ENCODE measurements at regions not wholly inside any gene's neighbourhood (a gene's known extent, or its start where the extent isn't known, plus 50 kb on each side); places are given as distances from the start of the nearest gene placed in this dataset.
A peak's percentile ranks its signal among the peaks of the same experiment; 100 is the strongest.

GRCh38 chr9:108142504-108143201 lies 653.1 kb upstream of the KLF4 start:
- H2BK15ac ChIP-seq (ENCODE audit: low read depth, poor library complexity, severe bottlenecking) = no peak overlapping the region
- H3K9me3 ChIP-seq (ENCODE audit: control insufficient read depth, low read length) = no peaks in the 10 kb centered on the region
- no peaks in the 10 kb centered on the region for H3K27me3 ChIP-seq (ENCODE audit: control insufficient read depth in 1 of 2, insufficient read depth in 1 of 2, low read length in 2 of 2)
- peak; percentile 69 for DNase-seq
- no peaks in the 10 kb centered on the region for H3K36me3 ChIP-seq (ENCODE audit: control insufficient read depth in 1 of 2, insufficient read depth in 2 of 2, low read depth in 1 of 2, low read length in 2 of 2)
- H3K27ac ChIP-seq (ENCODE audit: low read length, poor library complexity, severe bottlenecking) = no peak overlapping the region
- H2BK5ac ChIP-seq (ENCODE audit: low read depth, low read length, poor library complexity, severe bottlenecking) = no peak overlapping the region
- H3K4me2 ChIP-seq (ENCODE audit: low read length, poor library complexity, severe bottlenecking) = no peak overlapping the region
- peak overlapping the region in 1 of 2 experiments; percentile 55 for H3K18ac ChIP-seq (ENCODE audit: low read depth in 1 of 2, low read length in 2 of 2)
- no peak overlapping the region for H3K14ac ChIP-seq (ENCODE audit: low read length in 2 of 2)
- peak overlapping the region; percentile 72 for H3K9ac ChIP-seq (ENCODE audit: low read length)
- H3K23ac ChIP-seq (ENCODE audit: low read length in 2 of 2) = peak overlapping the region in 1 of 2 experiments; percentile 14
- H2BK120ac ChIP-seq (ENCODE audit: low read depth, low read length) = no peak overlapping the region
- peak overlapping the region; percentile 51 for H4K8ac ChIP-seq (ENCODE audit: low read length)
- H2AFZ ChIP-seq (ENCODE audit: low read depth, low read length) = peak overlapping the region; percentile 5
- H3K79me1 ChIP-seq (replicated peaks; ENCODE audit: low read length, poor library complexity, severe bottlenecking) = no peaks in the 10 kb centered on the region
- WGBS = 50% methylated on average over 10 of the region's 10 CpGs
- no peak overlapping the region for H2AK5ac ChIP-seq (ENCODE audit: low read length, severe bottlenecking)
- peaks cover 4% of the 10 kb centered on the region for H3K4me1 ChIP-seq (ENCODE audit: control insufficient read depth, insufficient read depth, low read depth, low read length)
- H4K91ac ChIP-seq (ENCODE audit: low read length) = no peak overlapping the region
- peak overlapping the region in 1 of 2 experiments; percentile 49 for H2BK12ac ChIP-seq (ENCODE audit: low read length in 2 of 2)
- no peak overlapping the region for H3K4ac ChIP-seq (ENCODE audit: low read depth in 1 of 2, low read length in 2 of 2)
- H3K4me3 ChIP-seq (ENCODE audit: insufficient read depth in 1 of 2, low read depth in 1 of 2, low read length in 2 of 2) = peak overlapping the region in 1 of 2 experiments; percentile 36

- Histone ChIP-seq H2BK120ac (ENCODE audit: low read depth, low read length) (no peak overlapping the region), H3K79me1 (replicated peaks; ENCODE audit: low read length, poor library complexity, severe bottlenecking) (no peaks in the 10 kb centered on the region), H3K36me3 (ENCODE audit: control insufficient read depth in 1 of 2, insufficient read depth in 2 of 2, low read depth in 1 of 2, low read length in 2 of 2) (no peaks in the 10 kb centered on the region), H3K18ac (ENCODE audit: low read depth in 1 of 2, low read length in 2 of 2) (peak overlapping the region in 1 of 2 experiments; percentile 82), H3K27ac (ENCODE audit: low read length, poor library complexity, severe bottlenecking) (no peak overlapping the region), H2BK12ac (ENCODE audit: low read length in 2 of 2) (no peak overlapping the region), H3K14ac (ENCODE audit: low read length in 2 of 2) (peak overlapping the region in 1 of 2 experiments; percentile 38), H3K4me2 (ENCODE audit: low read length, poor library complexity, severe bottlenecking) (no peak overlapping the region), H3K4me1 (ENCODE audit: control insufficient read depth, insufficient read depth, low read depth, low read length) (peaks cover 4% of the 10 kb centered on the region), H2AFZ (ENCODE audit: low read depth, low read length) (no peak overlapping the region), H2BK5ac (ENCODE audit: low read depth, low read length, poor library complexity, severe bottlenecking) (no peak overlapping the region), H2AK5ac (ENCODE audit: low read length, severe bottlenecking) (no peak overlapping the region), H3K27me3 (ENCODE audit: control insufficient read depth in 1 of 2, insufficient read depth in 1 of 2, low read length in 2 of 2) (no peaks in the 10 kb centered on the region), H3K4ac (ENCODE audit: low read depth in 1 of 2, low read length in 2 of 2) (no peak overlapping the region), H2BK15ac (ENCODE audit: low read depth, poor library complexity, severe bottlenecking) (no peak overlapping the region), H3K23ac (ENCODE audit: low read length in 2 of 2) (no peak overlapping the region), H4K8ac (ENCODE audit: low read length) (no peak overlapping the region), H3K4me3 (ENCODE audit: insufficient read depth in 1 of 2, low read depth in 1 of 2, low read length in 2 of 2) (no peak overlapping the region), H3K9me3 (ENCODE audit: control insufficient read depth, low read length) (no peaks in the 10 kb centered on the region), H3K9ac (ENCODE audit: low read length) (peak overlapping the region; percentile 72), H4K91ac (ENCODE audit: low read length) (no peak overlapping the region)
- WGBS = 95% methylated on average over 2 of the region's 2 CpGs
- peak; percentile 3 for DNase-seq
Measured at GRCh38 chr9:108142142-108142503, 652.6 kb upstream of the KLF4 start.

- no peaks in the 10 kb centered on the region for H3K36me3 ChIP-seq (ENCODE audit: control insufficient read depth in 1 of 2, insufficient read depth in 2 of 2, low read depth in 1 of 2, low read length in 2 of 2)
- no peaks in the 10 kb centered on the region for H3K27me3 ChIP-seq (ENCODE audit: control insufficient read depth in 1 of 2, insufficient read depth in 1 of 2, low read length in 2 of 2)
- H3K4me1 ChIP-seq (ENCODE audit: control insufficient read depth, insufficient read depth, low read depth, low read length) = peaks cover 4% of the 10 kb centered on the region
- no peak overlapping the region for H4K91ac ChIP-seq (ENCODE audit: low read length)
- 95% methylated on average over 1 of the region's 2 CpGs for WGBS
- no peak overlapping the region for H3K18ac ChIP-seq (ENCODE audit: low read depth in 1 of 2, low read length in 2 of 2)
- no peak overlapping the region for H3K14ac ChIP-seq (ENCODE audit: low read length in 2 of 2)
- H3K4ac ChIP-seq (ENCODE audit: low read depth in 1 of 2, low read length in 2 of 2) = no peak overlapping the region
- no peak overlapping the region for H2BK5ac ChIP-seq (ENCODE audit: low read depth, low read length, poor library complexity, severe bottlenecking)
- H2BK120ac ChIP-seq (ENCODE audit: low read depth, low read length) = no peak overlapping the region
- DNase-seq = no peak
- no peak overlapping the region for H2AFZ ChIP-seq (ENCODE audit: low read depth, low read length)
- H3K4me2 ChIP-seq (ENCODE audit: low read length, poor library complexity, severe bottlenecking) = no peak overlapping the region
- H2BK15ac ChIP-seq (ENCODE audit: low read depth, poor library complexity, severe bottlenecking) = no peak overlapping the region
- peaks cover 5% of the 10 kb centered on the region for H3K9me3 ChIP-seq (ENCODE audit: control insufficient read depth, low read length)
- H2BK12ac ChIP-seq (ENCODE audit: low read length in 2 of 2) = no peak overlapping the region
- no peak overlapping the region for H3K4me3 ChIP-seq (ENCODE audit: insufficient read depth in 1 of 2, low read depth in 1 of 2, low read length in 2 of 2)
- no peaks in the 10 kb centered on the region for H3K79me1 ChIP-seq (replicated peaks; ENCODE audit: low read length, poor library complexity, severe bottlenecking)
- H4K8ac ChIP-seq (ENCODE audit: low read length) = no peak overlapping the region
- H2AK5ac ChIP-seq (ENCODE audit: low read length, severe bottlenecking) = no peak overlapping the region
- no peak overlapping the region for H3K23ac ChIP-seq (ENCODE audit: low read length in 2 of 2)
- no peak overlapping the region for H3K9ac ChIP-seq (ENCODE audit: low read length)
- no peak overlapping the region for H3K27ac ChIP-seq (ENCODE audit: low read length, poor library complexity, severe bottlenecking)
Measured at GRCh38 chr9:108139900-108140299, 650.3 kb upstream of the KLF4 start.

GRCh38 chr9:108138516-108138915 lies 648.9 kb upstream of the KLF4 start:
- WGBS = 69% methylated on average over 2 of the region's 2 CpGs

More at GRCh38 chr9:108138516-108138915, 648.9 kb upstream of the KLF4 start:
- Histone ChIP-seq H2AFZ (ENCODE audit: low read depth, low read length) (no peak overlapping the region), H2AK5ac (ENCODE audit: low read length, severe bottlenecking) (no peak overlapping the region), H2BK120ac (ENCODE audit: low read depth, low read length) (no peak overlapping the region), H3K9ac (ENCODE audit: low read length) (no peak overlapping the region), H3K14ac (ENCODE audit: low read length in 2 of 2) (no peak overlapping the region), H3K36me3 (ENCODE audit: control insufficient read depth in 1 of 2, insufficient read depth in 2 of 2, low read depth in 1 of 2, low read length in 2 of 2) (no peaks in the 10 kb centered on the region), H4K91ac (ENCODE audit: low read length) (no peak overlapping the region), H3K27ac (ENCODE audit: low read length, poor library complexity, severe bottlenecking) (no peak overlapping the region), H4K8ac (ENCODE audit: low read length) (no peak overlapping the region), H3K4ac (ENCODE audit: low read depth in 1 of 2, low read length in 2 of 2) (no peak overlapping the region), H3K18ac (ENCODE audit: low read depth in 1 of 2, low read length in 2 of 2) (no peak overlapping the region), H3K23ac (ENCODE audit: low read length in 2 of 2) (no peak overlapping the region), H2BK12ac (ENCODE audit: low read length in 2 of 2) (no peak overlapping the region), H3K27me3 (ENCODE audit: control insufficient read depth in 1 of 2, insufficient read depth in 1 of 2, low read length in 2 of 2) (no peaks in the 10 kb centered on the region), H3K4me2 (ENCODE audit: low read length, poor library complexity, severe bottlenecking) (no peak overlapping the region), H2BK15ac (ENCODE audit: low read depth, poor library complexity, severe bottlenecking) (no peak overlapping the region), H3K4me3 (ENCODE audit: insufficient read depth in 1 of 2, low read depth in 1 of 2, low read length in 2 of 2) (no peak overlapping the region), H3K9me3 (ENCODE audit: control insufficient read depth, low read length) (peaks cover 5% of the 10 kb centered on the region), H3K79me1 (replicated peaks; ENCODE audit: low read length, poor library complexity, severe bottlenecking) (no peaks in the 10 kb centered on the region), H2BK5ac (ENCODE audit: low read depth, low read length, poor library complexity, severe bottlenecking) (no peak overlapping the region), H3K4me1 (ENCODE audit: control insufficient read depth, insufficient read depth, low read depth, low read length) (peaks cover 4% of the 10 kb centered on the region)
- DNase-seq = no peak
